ENCODE measurements at regions not wholly inside any gene's neighbourhood (a gene's known extent, or its start where the extent isn't known, plus 50 kb on each side); places are given as distances from the start of the nearest gene placed in this dataset.

DNA sequence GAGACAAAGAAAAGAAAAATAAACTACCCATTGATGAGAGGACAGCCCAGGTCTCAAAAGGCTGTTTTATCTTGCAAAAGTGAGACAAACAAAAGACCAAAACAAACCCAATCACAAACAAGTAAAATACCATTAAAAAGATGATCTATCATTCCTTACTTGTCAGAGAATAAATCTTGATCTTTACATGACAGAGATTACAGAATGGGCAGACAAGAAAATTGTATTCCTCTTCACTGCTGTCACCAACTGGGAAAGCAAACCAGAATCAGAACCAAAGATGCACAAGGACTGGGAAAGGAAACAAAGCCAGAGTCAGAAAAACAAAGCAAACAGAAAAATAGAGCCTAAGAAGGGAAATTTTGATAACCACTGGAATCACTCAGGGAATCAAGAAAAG, 444.0 kb upstream of the PDE3A start:
- no peak for DNase-seq

DNA sequence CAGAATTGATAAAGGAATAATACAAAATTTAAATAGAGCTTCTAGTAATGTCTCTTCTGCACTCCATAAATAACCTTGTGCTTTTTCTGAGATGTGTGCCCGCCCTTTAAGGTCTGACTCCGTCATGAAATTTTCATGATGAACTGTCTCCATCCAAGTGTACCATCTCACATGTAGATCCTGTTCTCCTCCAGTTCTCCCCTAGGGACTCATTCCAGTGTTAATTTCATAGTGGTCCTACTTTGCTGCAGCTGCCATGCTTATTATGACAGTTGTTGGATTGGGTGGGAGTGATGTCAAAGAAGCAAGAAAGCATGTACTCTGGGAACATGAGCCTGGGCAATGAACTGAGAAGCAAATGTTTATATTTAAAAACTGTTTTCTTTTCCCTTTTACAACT, 442.5 kb upstream of the PDE3A start:
- DNase-seq = no peak

DNA sequence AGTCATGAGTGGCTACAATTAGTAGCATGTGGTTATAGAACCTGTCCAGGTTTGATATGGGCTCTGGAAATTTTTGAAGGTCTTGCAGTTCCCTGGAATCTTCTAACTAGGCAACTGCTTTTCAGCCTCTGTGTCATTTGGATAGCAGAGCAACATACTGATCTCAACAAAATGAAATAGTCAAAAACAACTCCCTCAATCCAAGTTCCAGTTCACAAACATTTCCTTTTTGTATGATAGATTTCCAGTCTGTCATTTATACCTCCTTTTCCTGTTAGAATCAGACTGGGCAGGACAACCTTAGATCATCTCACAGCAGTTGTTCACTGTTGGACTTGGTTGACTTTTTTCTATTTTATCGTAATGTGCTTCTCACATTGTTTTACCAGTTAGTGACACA, 442.1 kb upstream of the PDE3A start:
- no peak for DNase-seq

DNA sequence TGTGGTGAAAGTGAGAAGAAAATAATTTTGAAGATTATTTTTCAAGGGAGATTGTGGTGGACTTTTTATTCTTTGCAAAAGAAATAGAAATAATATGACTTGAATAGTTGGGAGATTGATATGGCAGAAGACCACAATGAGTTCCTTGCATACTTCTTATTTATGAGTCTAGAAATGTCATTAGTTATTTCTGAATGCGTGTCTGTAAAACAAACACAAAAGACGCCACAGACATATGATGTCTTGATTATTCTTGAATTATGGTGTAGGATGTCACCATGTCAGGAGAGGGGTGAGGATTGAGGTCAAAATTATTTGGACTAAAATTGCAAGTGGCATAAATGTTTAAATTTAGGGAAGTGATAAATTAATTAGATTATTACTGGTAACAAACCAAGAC, 440.7 kb upstream of the PDE3A start:
- DNase-seq = no peak

DNA sequence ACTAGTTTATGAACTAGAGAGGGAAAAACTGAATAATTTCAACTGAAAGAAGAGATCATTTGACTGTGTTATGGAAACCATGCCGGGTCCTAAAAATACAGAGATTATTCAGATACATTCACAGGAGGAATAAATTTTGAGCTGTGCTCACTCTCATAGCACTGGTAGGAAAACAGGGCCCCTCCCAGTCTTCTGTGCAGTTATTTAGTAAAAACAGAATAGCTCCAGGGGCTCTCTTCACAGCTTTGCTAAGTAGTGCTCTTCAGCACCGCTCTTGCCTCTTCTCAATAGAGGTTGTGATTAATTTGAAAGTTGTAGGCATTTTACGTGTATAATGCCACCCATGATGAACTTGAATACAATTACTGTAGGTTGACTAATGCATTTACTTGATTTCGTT, 435.9 kb upstream of the PDE3A start:
- no peak for DNase-seq

DNA sequence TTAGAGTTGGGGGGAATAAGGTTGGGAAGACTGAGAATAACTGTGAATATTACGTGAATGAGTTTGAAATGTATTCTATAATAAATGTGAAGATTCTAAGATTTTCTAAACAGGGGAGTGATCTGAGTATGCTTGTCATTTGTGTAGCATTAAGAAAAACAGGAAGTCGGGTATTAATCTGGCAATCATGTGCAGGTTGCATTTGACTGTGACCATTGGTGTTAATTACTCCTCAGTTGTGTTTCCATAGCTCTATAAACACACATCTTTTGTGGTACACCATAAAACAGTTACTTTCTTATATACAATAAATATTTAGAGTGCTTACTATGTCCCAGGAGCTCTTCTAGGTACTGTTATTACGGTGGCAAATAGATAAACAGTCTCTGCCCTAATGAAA, 434.4 kb upstream of the PDE3A start:
- no peak for DNase-seq

DNA sequence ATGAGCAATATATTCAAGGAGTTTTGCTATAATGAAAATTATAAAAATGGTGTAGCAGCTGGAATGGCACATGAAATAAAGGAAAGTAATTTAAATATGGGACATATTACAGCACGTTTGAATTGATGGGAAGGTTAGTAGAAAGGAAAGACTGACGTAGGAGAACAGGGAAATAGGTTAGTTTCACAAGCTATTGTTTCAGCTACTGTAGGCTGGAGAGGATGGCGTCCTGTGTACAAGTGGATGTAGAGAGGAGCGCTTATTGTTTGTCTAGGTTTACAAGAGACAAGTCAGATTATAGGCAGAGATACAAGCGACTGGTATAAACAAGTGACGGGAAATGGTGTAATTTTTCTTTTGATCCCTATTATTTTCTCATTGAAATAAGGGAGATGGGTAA, 431.2 kb upstream of the PDE3A start:
- no peak for DNase-seq

DNA sequence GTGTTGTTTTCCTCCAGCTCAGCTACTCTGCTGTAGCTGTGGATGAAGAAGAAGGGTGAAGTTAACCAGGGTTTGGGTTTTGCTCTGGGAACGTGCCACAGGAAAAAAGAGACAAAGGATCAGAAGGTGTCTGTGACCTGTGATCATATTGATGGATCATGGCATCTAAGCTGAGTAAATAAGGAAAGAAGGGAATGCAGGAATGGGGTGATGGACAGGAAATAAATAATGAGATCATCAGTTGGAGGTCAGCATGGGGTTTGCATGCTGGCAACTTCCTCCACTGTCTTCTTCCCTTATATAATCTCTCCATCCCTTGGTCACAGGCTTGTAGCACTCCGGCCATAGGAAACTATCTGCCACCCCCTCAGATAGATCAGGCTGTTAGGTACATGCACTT, 430.3 kb upstream of the PDE3A start:
- DNase-seq = no peak

DNA sequence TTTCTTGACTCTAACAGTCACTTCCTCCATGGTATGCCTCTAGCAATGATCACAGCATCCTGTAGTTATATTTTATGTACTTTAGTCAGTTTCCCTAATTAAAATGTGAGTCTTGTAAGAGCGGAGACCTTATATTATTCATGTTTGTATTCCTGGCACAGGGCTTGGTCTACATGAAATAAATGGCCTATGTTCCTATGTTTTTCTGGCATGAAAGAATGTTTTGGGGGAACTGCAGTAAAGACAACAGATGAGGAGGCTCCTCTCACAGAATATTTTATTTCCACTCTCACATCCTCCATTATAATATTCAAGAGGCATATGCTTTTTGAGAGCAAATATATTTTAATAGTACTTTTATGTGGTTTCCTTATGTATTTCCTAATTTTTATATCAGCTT, 429.8 kb upstream of the PDE3A start:
- no peak for DNase-seq

DNA sequence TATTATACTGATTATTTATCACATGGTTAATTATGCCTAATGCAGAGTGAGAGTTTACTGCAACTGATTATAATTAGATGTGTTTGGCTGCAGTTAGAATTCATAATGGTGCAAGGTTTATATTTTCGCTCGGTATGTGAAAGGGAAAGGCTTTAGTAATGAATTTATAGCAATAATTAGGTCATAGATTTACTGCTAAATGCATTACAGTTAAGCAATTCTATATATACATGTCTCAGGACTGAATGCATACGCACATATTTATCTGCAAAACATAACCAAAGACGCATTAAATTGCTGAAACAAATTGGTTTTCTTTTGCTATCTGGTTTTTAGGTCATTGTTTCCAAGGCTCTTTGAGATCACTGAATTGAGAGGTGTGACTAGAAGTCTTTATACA, 428.1 kb upstream of the PDE3A start:
- DNase-seq = no peak

DNA sequence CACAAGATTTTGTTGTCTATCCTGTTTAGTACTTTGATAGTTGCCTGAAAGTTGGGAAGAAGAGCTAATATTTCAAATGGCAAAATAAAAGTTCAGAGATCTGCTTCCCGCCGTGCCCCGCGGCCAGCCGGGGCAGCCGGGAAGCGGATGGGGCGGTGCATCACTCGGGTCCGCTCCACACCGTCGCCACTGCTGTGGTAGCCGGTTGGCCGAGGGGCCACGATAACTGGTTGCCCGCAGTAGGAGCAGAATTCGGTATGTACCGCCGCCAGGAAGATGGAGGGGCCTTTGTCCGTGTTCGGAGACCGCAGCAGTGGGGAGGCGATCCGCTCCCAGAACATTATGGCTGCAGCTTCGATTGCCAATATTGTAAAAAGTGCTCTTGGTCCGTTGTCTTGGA, 427.2 kb upstream of the PDE3A start:
- no peak for DNase-seq

DNA sequence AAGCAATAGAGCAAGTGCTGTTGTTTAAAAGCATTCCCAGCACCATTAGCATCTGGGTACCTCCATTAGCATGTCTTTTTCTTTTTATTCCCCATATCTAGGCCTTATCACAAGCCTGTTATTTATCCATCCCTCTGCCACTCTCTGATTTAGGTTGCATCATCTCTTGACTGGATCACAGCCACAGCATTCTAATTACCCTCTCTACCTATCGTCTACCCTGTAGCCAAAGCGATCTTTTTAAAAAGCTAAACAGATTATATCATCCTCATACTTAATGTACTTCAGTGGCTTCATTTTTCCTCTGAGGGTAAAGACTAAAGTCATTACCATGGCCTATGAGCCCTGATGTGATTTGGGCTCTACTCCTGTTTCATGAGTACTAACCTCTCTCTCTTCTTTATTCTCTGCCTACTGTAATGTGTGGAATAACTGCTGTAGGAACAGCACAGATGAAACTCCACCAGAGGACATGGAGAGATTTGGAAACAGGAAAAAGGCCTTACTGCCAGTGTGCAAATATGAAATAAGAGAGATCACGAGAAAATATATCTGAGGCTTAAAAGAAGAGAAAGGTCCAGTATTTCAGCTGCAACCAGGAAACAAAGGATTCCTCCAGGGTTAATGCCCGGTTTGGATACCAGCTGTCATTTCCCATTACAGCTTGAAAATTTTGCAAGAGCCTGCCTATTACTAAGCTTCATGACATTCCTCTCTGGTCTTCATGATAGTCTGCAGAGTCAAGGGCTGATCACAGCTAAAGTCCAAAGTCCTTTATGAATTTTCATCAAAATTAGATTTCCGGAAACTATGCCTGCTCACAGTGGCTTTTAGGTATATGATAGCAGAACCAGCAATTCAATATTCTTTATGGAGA, 422.5 kb upstream of the PDE3A start:
- DNase-seq = no peak

DNA sequence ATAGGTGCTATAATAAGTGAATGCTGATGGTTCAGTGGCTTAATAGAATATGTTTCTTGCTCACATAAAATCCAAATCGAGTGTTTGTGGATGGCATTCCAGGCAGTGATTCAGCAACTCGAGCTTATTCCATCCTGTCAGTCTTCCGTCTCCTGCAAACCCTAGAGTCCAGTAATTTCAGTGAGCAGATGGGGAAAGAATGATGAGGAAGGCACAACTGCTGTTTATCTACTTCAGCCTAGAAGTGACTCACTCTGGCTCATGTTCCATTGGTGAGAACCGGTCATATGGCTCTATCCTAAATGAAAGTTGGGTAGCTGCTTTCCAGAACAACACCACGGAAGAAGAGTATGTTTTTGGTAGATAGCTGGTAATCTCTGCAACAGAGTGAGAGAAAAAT, 421.8 kb upstream of the PDE3A start:
- no peak for DNase-seq

DNA sequence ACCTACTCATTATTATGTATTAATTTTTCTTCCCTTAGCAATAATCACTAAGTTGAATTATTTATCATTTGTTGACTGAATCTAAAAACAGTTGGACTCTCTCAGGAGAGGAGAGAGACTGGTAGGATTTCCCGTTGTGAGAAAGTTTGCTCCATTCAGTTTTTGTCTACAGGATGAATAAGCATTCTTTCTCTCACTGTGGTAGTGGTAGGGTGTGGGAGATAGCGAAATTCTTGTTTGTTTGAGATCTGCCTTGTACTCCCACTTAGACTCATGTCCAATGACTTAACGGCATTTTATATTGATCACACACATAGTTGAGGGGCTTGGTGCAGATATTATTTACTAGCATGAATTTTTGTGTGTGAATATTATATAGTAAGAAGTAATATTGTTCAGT, 421.0 kb upstream of the PDE3A start:
- DNase-seq = no peak

DNA sequence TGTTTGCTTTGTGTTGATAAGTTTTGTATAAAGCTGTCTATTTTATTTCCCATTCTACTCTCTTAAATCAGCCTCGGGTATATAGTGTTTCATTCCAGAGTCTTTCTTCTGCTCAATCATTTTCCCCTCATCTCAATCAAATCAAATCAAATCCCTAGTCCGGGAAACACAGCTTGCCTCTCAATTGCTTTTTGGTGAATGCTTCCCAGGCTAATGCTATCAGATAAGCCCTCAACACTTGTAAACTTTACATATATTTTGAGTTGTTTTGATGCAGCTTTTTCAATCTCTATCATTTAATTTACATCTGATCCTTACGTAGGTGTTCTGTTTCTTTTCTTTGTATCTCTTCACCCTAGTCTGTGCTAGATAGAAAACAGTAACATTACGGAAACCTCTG, 416.7 kb upstream of the PDE3A start:
- no peak for DNase-seq

DNA sequence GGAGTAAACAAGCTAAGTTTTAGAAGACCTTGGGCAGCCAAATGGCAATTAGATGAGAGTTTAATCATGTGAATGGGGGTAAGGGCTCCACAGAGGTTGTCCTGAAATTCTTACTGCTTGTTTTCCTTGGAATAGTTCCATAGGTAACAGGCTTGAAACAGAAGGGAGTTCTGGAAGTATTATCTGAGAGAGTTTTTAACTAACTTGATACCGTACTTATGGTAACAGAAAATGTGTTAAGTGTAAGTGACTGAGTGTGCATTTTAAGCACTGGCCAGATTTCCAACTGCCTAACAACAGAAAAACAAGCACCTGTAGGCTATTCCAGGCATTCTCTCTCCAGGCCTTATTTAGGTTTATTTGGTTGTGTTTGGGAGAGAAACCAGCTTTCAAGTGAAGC, 414.6 kb upstream of the PDE3A start:
- no peak for DNase-seq

DNA sequence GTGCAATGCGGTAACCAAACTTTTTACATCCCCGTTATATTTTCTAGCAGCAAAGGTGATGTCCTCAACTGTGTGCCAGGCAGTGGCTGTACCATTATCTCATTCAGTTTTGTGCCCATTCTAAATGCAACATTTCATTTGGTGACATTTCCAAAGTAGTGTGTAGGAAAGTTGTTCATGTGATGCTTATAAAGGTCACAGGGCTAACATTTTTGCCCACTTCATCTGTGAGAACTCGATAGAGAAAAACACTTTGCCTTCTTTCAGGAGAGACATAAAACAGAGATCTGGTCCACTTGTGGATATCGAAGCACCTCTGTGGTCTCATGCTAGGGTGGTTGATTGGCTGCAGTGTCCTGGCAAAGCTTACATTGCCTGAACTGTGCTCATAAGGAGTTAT, 414.2 kb upstream of the PDE3A start:
- no peak for DNase-seq

DNA sequence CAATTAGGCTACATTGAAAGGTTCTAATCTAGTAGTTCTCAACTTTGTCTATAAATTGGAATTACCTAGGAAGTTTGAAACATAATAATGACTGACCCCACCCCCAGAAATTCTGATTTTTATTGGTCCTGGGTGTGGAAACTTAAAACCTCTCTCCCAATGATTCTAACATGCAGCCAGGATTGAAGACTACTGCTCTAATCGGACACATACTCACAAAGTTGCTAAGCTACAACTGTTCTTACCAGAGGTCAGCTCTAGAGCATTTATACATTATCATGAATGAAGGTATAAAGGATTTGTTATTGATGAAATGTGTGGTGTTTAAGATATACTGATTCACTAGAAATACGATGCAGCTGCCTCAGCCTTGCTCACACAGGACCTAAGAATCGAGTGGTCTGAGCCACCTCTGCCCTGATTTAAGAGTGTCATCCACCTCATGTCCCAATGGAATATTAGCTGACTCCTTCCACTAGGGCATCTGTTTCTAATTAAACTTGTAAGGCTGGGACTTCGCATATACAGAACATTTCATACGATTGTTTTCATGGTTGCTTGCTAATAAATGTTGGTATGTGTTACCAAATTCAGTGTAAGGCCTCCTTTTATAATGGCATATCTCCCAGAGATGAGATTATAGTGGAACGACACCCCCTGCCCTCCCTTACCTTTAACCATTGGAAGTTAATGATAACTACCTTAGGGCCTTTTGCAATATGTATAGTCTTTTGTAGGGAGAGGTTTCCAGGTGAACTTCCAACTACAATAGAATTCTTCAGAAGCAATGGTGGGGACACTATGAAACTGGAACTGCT, 410.8 kb upstream of the PDE3A start:
- DNase-seq = no peak

DNA sequence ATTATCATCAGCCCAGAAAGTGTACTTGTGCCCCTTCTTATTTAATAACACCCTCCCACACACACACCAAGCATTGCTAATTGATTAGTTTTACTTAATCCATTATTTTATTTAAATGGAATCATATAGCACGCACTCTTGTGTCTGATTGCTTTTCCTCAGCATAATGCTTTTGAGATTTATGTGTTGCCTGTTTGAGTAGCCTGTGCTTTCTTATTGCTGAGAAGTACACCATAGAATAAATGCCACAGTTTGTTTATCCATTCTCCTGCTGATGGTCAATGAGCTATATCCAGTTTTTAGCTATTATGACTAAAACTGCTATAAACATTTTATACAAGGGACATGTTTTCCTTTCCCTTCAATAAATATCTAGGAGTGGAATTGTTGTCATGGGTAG, 409.9 kb upstream of the PDE3A start:
- DNase-seq = no peak

DNA sequence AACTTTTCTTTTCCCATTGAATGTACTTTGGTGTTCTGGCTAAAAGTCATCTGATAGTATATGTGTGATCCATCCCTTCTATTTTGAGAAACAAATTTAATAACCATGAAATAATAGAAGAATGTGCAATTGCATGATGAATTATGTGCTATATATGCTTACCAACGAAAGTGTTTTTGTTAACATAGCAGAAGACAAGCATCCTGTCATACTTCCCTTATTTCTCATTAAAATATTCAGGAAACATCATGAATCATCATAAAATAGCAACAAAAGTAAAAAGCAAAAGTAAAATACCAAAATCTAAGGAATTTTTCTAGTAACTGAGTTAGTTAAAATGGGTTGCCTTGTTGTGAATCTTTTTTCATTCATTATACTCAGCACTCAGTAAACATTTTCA, 409.0 kb upstream of the PDE3A start:
- no peak for DNase-seq

DNA sequence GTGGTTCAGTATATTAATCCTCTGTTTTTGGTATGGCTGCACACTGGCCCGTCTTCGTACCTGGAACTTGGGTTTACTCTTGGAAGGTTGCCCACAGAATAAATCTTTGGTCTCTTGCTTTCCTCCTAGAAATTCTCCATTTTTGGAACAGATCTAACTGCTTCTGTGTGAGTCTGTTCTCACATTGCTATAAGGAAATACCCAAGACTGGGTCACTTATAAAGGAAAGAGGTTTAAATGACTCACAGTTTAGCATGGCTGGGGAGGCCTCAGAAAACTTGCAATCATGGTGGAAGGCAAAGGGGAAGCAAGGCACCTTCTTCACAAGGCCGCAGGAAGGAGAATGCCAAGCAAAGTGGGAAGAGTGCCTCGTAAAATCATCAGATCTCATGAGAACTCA, 407.8 kb upstream of the PDE3A start:
- no peak for DNase-seq

DNA sequence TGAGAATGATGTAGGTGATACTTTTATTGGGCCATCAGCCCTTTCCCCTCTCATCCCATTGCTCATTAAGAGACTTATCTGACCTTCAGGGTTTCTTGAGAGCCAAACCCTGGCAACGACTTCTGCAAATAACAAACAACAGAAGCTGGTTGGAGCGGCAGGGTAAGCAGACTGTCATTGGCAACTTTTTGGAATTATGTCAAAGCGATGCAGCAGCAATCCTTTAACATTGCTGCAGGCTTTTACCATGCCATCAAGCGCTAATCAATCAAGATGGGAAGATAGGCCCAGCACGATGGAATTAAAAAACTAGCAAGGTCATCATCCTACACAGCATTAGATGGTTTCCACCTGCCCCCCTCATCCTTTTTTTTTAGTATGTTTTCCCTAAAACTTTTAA, 406.1 kb upstream of the PDE3A start:
- DNase-seq = no peak

DNA sequence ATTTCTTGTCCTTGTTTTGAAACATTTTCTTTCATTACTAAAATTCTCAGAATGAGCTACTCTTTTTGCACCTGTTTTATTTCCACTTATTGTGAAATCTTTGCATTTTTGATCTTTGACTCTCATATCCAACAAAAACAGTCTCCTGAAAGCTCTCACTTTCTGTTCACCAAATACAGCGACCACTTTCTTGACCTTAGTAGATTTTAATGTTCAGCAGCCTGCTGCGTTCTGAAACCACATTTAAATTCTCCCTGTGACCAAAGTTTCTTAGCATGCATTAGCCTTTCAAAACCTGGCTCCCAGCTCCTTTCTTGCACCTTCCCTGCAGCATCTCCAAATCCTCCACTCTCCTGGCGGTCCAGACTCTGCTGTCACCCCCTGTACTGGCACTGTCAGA, 404.4 kb upstream of the PDE3A start:
- DNase-seq = no peak

DNA sequence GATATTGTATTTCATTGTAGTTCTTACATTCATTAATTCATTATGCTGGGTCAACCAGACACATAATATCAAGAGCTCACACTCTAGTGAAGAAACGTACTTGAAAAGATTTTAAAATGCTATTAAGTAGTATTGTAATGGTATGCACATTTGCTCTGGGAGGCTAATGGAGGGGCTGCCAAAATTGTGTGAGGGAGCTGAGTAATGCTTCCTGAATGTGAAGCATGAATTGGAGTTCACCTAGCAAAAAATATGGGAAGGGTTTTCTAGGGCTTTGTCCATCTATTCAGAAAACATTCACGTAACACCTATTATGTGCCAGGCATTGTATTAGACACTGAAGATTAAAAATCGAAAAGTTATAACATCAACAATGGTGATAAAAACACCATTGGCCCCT, 403.8 kb upstream of the PDE3A start:
- DNase-seq = no peak

Data from COR-L47 (cell line).